PC-9 (cell line): ENCODE measurements at regions not wholly inside any gene's neighbourhood (a gene's known extent, or its start where the extent isn't known, plus 50 kb on each side); places are given as distances from the start of the nearest gene placed in this dataset.

Experiments used
- BruUV-seq: library from RNA; stranded (reverse); fragments of 400-500 nt; replicated peaks from 2 replicates; lab custom pipeline; 2021; lab: Mats Ljungman, UMichigan
- CTCF ChIA-PET: fragments of 300-600 bp; sonication (Branson Sonifier 250); formaldehyde crosslinking; loops from one replicate; lab custom pipeline; 2022; ENCODE audit warnings: antibody characterized with exemption; lab: Charles Lee
- POLR2A ChIA-PET: fragments of 300-600 bp; sonication (Branson Sonifier 250); formaldehyde crosslinking; loops from one replicate; lab custom pipeline; 2022; ENCODE audit warnings: antibody characterized with exemption; ENCODE audit not compliant: unreplicated experiment; lab: Charles Lee
- DNase-seq, 2 experiments: peaks; one replicate each; pipeline versions ENCODE4 v3.0.0 to v3.0.0-alpha.2; 2015 to 2022; ENCODE audit warnings: mixed read lengths in 1 of 2
- H2AFZ ChIP-seq: fragments of 200-600 bp; sonication (generic); 2 replicates; pipeline ENCODE4 v1.8.1; 2017; ENCODE audit warnings: antibody characterized with exemption
- H3F3A ChIP-seq: fragments of 200-600 bp; sonication (generic); 2 replicates; pipeline ENCODE4 v1.8.1; 2017; ENCODE audit warnings: antibody characterized with exemption, mild to moderate bottlenecking, low read depth; ENCODE audit not compliant: insufficient read depth
- H3K27ac ChIP-seq: fragments of 200-600 bp; sonication (generic); 2 replicates; pipeline ENCODE4 v1.6.1; 2016; ENCODE audit warnings: mixed run types
- H3K27me3 ChIP-seq: fragments of 200-600 bp; sonication (generic); 2 replicates; pipeline ENCODE4 v1.6.1; 2016; ENCODE audit warnings: low read depth, mixed run types; ENCODE audit not compliant: insufficient read depth
- H3K36me3 ChIP-seq: fragments of 200-600 bp; sonication (generic); 2 replicates; pipeline ENCODE4 v1.6.1; 2016; ENCODE audit warnings: low read depth, mixed run types
- H3K4me1 ChIP-seq: fragments of 200-600 bp; sonication (generic); replicated peaks from 2 replicates; pipeline ENCODE4 v1.6.1; 2016; ENCODE audit warnings: mixed run types; ENCODE audit not compliant: insufficient read depth
- H3K4me2 ChIP-seq: fragments of 200-600 bp; sonication (generic); 2 replicates; pipeline ENCODE4 v1.6.1; 2017; ENCODE audit warnings: mixed run types
- H3K4me3 ChIP-seq: fragments of 200-600 bp; sonication (generic); 2 replicates; pipeline ENCODE4 v1.6.1; 2016; ENCODE audit warnings: mixed run types
- H3K79me2 ChIP-seq: fragments of 200-600 bp; sonication (generic); 2 replicates; pipeline ENCODE4 v1.6.1; 2017; ENCODE audit warnings: low read depth, mixed run types
- H3K9me2 ChIP-seq: fragments of 200-600 bp; sonication (generic); 2 replicates; pipeline ENCODE4 v1.8.1; 2017; ENCODE audit warnings: mild to moderate bottlenecking; ENCODE audit not compliant: insufficient read depth
- H3K9me3 ChIP-seq: fragments of 200-600 bp; sonication (generic); 2 replicates; pipeline ENCODE4 v1.8.1; 2016; ENCODE audit warnings: low read depth; ENCODE audit not compliant: insufficient read depth
- H4K20me1 ChIP-seq: fragments of 200-600 bp; sonication (generic); 2 replicates; pipeline ENCODE4 v1.8.1; 2017; ENCODE audit not compliant: insufficient read depth
- EZH2 ChIP-seq: fragments of 200-600 bp; sonication (generic); IDR thresholded peaks from 2 replicates; pipeline ENCODE4 v1.8.0; 2017; ENCODE audit warnings: antibody characterized with exemption, low read depth
- intact Hi-C: fragments of 100-400 bp; cut with micrococcal nuclease; formaldehyde crosslinking; loops from one replicate; pipeline ENCODE4 v1.10.0; 2022; ENCODE audit not compliant: unreplicated experiment
- TF ChIP-seq, protein P1 (sequence below): fragments of 200-600 bp; sonication (generic); conservative IDR thresholded peaks from 2 replicates; pipeline ENCODE4 v1.6.1; 2017; ENCODE audit warnings: mixed run types, antibody characterized with exemption, mild to moderate bottlenecking, moderate library complexity

DNA sequence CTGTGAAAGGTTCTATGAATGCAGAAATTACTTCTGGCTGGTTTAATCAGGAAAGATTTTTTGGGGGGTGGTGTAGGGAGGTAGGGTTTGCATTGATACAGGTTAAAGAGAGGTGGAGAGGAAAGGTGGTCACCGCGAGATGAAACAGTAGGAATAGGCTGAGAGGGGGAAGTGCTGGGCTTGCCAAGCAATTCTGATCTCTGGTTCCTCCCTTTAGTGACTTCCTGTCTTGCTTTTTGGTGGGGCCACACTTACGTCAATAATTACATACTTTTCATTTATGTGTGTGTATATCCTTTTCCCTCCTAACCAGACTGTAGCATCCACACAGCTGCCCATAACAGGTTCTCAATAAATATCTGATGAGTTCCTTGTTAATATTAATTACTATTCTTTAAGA is 120.0 kb downstream of the CTNND1 start:
- POLR2A ChIA-PET, result no interaction called here

DNA sequence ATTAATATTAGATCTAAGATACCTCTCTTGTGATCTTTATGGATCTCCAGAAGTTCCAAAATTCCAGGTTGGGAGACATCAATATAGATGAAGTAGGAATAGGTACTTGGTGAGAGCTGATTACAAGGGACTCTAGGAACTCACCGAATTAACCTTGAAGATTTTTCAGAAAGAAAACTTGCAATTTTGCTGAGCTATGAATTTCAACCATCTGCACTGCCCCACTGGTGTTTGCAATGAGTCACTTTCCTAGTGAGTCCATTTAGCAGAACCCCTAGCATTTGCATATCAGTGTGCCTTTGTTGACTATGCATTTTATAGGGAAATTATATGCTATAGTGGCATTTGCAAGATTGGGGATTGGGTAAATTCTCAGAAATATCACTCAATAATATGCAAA is 122.0 kb downstream of the CTNND1 start:
- no peaks in the 10 kb centered on the region for H3K9me3 ChIP-seq
- ChIA-PET CTCF (no interaction called here), POLR2A (no interaction called here)
- no peaks in the 10 kb centered on the region for H3K4me1 ChIP-seq
- no peak overlapping the region for H2AFZ ChIP-seq
- no peak overlapping the region for H3K4me2 ChIP-seq
- H3F3A ChIP-seq, result no peaks in the 10 kb centered on the region
- H3K27me3 ChIP-seq, result peaks cover 11% of the 10 kb centered on the region; the same call in 1 of the 2 replicates
- no peaks in the 10 kb centered on the region for H3K79me2 ChIP-seq
- DNase-seq, result no peak
- no TSS peak for BruUV-seq
- H4K20me1 ChIP-seq, result no peaks in the 10 kb centered on the region
- no peak overlapping the region for H3K4me3 ChIP-seq
- H3K36me3 ChIP-seq, result no peaks in the 10 kb centered on the region
- intact Hi-C loops, result no loop called here
- H3K27ac ChIP-seq, result no peak overlapping the region
- no peaks in the 10 kb centered on the region for H3K9me2 ChIP-seq
- no peak for TF ChIP-seq EZH2
- TF ChIP-seq, protein P1, sequence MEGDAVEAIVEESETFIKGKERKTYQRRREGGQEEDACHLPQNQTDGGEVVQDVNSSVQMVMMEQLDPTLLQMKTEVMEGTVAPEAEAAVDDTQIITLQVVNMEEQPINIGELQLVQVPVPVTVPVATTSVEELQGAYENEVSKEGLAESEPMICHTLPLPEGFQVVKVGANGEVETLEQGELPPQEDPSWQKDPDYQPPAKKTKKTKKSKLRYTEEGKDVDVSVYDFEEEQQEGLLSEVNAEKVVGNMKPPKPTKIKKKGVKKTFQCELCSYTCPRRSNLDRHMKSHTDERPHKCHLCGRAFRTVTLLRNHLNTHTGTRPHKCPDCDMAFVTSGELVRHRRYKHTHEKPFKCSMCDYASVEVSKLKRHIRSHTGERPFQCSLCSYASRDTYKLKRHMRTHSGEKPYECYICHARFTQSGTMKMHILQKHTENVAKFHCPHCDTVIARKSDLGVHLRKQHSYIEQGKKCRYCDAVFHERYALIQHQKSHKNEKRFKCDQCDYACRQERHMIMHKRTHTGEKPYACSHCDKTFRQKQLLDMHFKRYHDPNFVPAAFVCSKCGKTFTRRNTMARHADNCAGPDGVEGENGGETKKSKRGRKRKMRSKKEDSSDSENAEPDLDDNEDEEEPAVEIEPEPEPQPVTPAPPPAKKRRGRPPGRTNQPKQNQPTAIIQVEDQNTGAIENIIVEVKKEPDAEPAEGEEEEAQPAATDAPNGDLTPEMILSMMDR, result no peak

More for the DNA sequence above, 120.0 kb downstream of the CTNND1 start:
- H3K27ac ChIP-seq, result no peak overlapping the region
- BruUV-seq, result no TSS peak
- no peaks in the 10 kb centered on the region for H3K9me2 ChIP-seq
- no peaks in the 10 kb centered on the region for H3K36me3 ChIP-seq
- H3K4me3 ChIP-seq, result no peak overlapping the region
- no peak overlapping the region for H2AFZ ChIP-seq
- H3F3A ChIP-seq, result no peaks in the 10 kb centered on the region
- intact Hi-C loops, result no loop called here
- H3K27me3 ChIP-seq, result peaks cover 11% of the 10 kb centered on the region; the same call in 1 of the 2 replicates
- H3K9me3 ChIP-seq, result no peaks in the 10 kb centered on the region
- H3K79me2 ChIP-seq, result no peaks in the 10 kb centered on the region
- no peak for DNase-seq
- H3K4me2 ChIP-seq, result no peak overlapping the region
- H4K20me1 ChIP-seq, result no peaks in the 10 kb centered on the region
- CTCF ChIA-PET, result no interaction called here
- TF ChIP-seq, protein P1, result no peak
- no peak for TF ChIP-seq EZH2
- H3K4me1 ChIP-seq, result no peaks in the 10 kb centered on the region

DNA sequence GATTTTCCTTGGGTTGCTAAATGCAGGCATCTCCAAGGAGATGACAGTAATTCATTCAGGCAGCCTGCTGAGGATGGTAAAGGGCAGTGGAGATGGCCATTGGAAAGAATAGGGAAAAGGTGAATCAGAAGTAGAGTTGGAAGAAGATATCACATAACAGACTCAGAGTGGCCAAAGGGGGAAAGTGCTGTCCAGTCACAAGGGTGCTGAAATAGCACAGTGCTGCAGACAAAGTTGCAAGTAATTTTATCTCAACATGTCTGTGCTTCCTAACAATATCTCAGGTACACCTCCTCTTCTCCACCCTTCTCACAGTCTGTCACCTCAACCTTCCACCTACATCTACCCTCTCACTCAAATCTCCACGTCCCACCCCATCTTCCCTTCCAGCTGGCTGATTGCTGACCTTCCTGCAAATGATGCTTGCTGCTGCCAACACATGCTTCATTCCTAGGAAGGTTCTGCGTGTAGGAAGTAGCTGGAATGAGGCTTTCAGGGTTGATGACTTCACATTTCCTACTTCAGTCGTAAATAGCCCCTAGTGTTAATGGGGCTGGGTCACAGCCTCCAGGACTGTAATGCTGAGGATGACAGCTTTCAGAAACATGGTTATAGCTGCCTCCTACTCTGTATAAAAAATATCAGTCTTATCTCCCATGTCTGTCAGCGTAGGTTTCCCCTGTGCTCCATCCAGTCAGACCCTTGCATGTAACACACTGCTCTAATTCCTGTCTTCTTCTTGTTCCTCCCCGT is 123.9 kb downstream of the CTNND1 start:
- no peak for DNase-seq
- POLR2A ChIA-PET, result no interaction called here
- H3K9me2 ChIP-seq, result no peaks in the 10 kb centered on the region
- no peaks in the 10 kb centered on the region for H3K4me1 ChIP-seq
- H3K36me3 ChIP-seq, result no peaks in the 10 kb centered on the region
- no peak overlapping the region for H2AFZ ChIP-seq
- TF ChIP-seq EZH2, result no peak
- TF ChIP-seq, protein P1, result no peak
- H3K4me2 ChIP-seq, result no peak overlapping the region
- CTCF ChIA-PET, result interaction anchor here (0.7 kb wide), 1 partner anchor 249 kb away, joined by 17 read pairs; no protein-coding TSS in a partner anchor
- no peak overlapping the region for H3K4me3 ChIP-seq
- intact Hi-C loops, result no loop called here
- BruUV-seq, result no TSS peak
- H3K27ac ChIP-seq, result no peak overlapping the region
- H3K27me3 ChIP-seq, result 0 out of 2 replicates have a peak, but pooled peaks cover 2% of the 10 kb centered on the region
- no peaks in the 10 kb centered on the region for H3K9me3 ChIP-seq
- no peaks in the 10 kb centered on the region for H3K79me2 ChIP-seq
- no peaks in the 10 kb centered on the region for H4K20me1 ChIP-seq
- H3F3A ChIP-seq, result no peaks in the 10 kb centered on the region
